ENCODE measurements at regions not wholly inside any gene's neighbourhood (a gene's known extent, or its start where the extent isn't known, plus 50 kb on each side); places are given as distances from the start of the nearest gene placed in this dataset.

DNA sequence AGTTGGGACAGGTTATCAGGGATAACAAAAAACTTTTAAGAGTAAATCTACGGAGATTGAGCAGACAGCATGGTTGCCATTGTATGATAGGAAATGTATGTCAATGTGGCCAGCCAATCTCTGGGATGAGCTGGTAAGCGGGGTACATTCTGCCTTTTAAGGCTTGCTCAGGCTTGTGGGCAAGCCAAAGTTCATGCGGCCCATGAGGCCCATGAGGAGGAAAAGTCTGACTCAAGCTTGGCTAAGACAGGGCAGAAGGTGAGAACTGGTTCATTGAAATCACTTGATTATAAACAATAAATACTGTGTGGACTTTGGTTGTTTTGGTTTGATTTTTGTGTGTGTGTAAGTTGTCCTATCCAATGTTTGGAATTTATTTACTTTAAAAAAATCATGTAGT, 997.1 kb downstream of the DNAH5 start:
- TF ChIP-seq, protein P1, sequence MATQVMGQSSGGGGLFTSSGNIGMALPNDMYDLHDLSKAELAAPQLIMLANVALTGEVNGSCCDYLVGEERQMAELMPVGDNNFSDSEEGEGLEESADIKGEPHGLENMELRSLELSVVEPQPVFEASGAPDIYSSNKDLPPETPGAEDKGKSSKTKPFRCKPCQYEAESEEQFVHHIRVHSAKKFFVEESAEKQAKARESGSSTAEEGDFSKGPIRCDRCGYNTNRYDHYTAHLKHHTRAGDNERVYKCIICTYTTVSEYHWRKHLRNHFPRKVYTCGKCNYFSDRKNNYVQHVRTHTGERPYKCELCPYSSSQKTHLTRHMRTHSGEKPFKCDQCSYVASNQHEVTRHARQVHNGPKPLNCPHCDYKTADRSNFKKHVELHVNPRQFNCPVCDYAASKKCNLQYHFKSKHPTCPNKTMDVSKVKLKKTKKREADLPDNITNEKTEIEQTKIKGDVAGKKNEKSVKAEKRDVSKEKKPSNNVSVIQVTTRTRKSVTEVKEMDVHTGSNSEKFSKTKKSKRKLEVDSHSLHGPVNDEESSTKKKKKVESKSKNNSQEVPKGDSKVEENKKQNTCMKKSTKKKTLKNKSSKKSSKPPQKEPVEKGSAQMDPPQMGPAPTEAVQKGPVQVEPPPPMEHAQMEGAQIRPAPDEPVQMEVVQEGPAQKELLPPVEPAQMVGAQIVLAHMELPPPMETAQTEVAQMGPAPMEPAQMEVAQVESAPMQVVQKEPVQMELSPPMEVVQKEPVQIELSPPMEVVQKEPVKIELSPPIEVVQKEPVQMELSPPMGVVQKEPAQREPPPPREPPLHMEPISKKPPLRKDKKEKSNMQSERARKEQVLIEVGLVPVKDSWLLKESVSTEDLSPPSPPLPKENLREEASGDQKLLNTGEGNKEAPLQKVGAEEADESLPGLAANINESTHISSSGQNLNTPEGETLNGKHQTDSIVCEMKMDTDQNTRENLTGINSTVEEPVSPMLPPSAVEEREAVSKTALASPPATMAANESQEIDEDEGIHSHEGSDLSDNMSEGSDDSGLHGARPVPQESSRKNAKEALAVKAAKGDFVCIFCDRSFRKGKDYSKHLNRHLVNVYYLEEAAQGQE (IDR thresholded peaks at IDR 0.05; ENCODE audit: low read depth): no peak
- TF ChIP-seq, protein P2, sequence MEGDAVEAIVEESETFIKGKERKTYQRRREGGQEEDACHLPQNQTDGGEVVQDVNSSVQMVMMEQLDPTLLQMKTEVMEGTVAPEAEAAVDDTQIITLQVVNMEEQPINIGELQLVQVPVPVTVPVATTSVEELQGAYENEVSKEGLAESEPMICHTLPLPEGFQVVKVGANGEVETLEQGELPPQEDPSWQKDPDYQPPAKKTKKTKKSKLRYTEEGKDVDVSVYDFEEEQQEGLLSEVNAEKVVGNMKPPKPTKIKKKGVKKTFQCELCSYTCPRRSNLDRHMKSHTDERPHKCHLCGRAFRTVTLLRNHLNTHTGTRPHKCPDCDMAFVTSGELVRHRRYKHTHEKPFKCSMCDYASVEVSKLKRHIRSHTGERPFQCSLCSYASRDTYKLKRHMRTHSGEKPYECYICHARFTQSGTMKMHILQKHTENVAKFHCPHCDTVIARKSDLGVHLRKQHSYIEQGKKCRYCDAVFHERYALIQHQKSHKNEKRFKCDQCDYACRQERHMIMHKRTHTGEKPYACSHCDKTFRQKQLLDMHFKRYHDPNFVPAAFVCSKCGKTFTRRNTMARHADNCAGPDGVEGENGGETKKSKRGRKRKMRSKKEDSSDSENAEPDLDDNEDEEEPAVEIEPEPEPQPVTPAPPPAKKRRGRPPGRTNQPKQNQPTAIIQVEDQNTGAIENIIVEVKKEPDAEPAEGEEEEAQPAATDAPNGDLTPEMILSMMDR (IDR thresholded peaks at IDR 0.05 in 2 of 3, conservative IDR thresholded peaks at IDR 0.05 in 1 of 3; ENCODE audit: borderline replicate concordance in 1 of 3, insufficient read depth in 1 of 3, low read depth in 2 of 3, low read length in 2 of 3): no peak
- TF ChIP-seq SRF (IDR thresholded peaks at IDR 0.05; ENCODE audit: low read depth) (no peak), SP1 (IDR thresholded peaks at IDR 0.05; ENCODE audit: low read depth) (no peak), POLR2AphosphoS5 (IDR thresholded peaks at IDR 0.05; ENCODE audit: low read depth, low read length) (no peak), POLR2A (IDR thresholded peaks at IDR 0.05; ENCODE audit: borderline replicate concordance, extremely low read depth, insufficient read depth, insufficient read length) (no peak), RAD21 (IDR thresholded peaks at IDR 0.05; ENCODE audit: low read depth) (no peak), CBX3 (IDR thresholded peaks at IDR 0.05; ENCODE audit: low read depth) (no peak), ZNF274 (IDR thresholded peaks at IDR 0.05; ENCODE audit: low read depth, low read length) (no peak), EZH2 (IDR thresholded peaks at IDR 0.05) (no peak), EZH2phosphoT487 (IDR thresholded peaks at IDR 0.05; ENCODE audit: borderline replicate concordance) (no peak), JUND (IDR thresholded peaks at IDR 0.05) (no peak), ZFX (IDR thresholded peaks at IDR 0.05) (no peak)

Measured in HCT116 (cell line).